SHP77 treated with DMSO at 0.1 percent for 48 hours (cell line): ENCODE measurements at regions not wholly inside any gene's neighbourhood (a gene's known extent, or its start where the extent isn't known, plus 50 kb on each side); places are given as distances from the start of the nearest gene placed in this dataset.

Experiments used
- DNase-seq: peaks from one replicate; lab custom pipeline; 2025; lab: John Stamatoyannopoulos, UW

GRCh38 chr11:122234257-122234656 is 118.2 kb upstream of the BLID start:
- DNase-seq: no peak

GRCh38 chr11:122232985-122233384 is 117.0 kb upstream of the BLID start:
- DNase-seq: no peak

GRCh38 chr11:122230385-122230755 is 114.4 kb upstream of the BLID start:
- no peak for DNase-seq

GRCh38 chr11:122229481-122230384 is 113.7 kb upstream of the BLID start:
- no peak for DNase-seq

- no peak for DNase-seq
Observed at GRCh38 chr11:122229078-122229477, 113.1 kb upstream of the BLID start.

- DNase-seq: no peak
Observed at GRCh38 chr11:122226810-122227379, 110.9 kb upstream of the BLID start.

GRCh38 chr11:122224867-122225266 is 108.9 kb upstream of the BLID start:
- no peak for DNase-seq

GRCh38 chr11:122220321-122220720 is 104.3 kb upstream of the BLID start:
- DNase-seq: no peak

- no peak for DNase-seq
Observed at GRCh38 chr11:122219791-122220190, 103.8 kb upstream of the BLID start.

GRCh38 chr11:122215244-122215992 is 99.4 kb upstream of the BLID start:
- DNase-seq: no peak

- no peak for DNase-seq
Observed at GRCh38 chr11:122214567-122214966, 98.6 kb upstream of the BLID start.

GRCh38 chr11:122214080-122214479 is 98.1 kb upstream of the BLID start:
- no peak for DNase-seq

GRCh38 chr11:122213171-122213570 is 97.2 kb upstream of the BLID start:
- no peak for DNase-seq

- no peak for DNase-seq
Observed at GRCh38 chr11:122210367-122210997, 94.5 kb upstream of the BLID start.

- DNase-seq: no peak
Observed at GRCh38 chr11:122209619-122210366, 93.8 kb upstream of the BLID start.

GRCh38 chr11:122207921-122208764 is 92.1 kb upstream of the BLID start:
- DNase-seq: no peak

GRCh38 chr11:122207505-122207904 is 91.5 kb upstream of the BLID start:
- no peak for DNase-seq

GRCh38 chr11:122205036-122205435 is 89.0 kb upstream of the BLID start:
- DNase-seq: no peak

GRCh38 chr11:122204206-122204605 is 88.2 kb upstream of the BLID start:
- DNase-seq: no peak

- DNase-seq: no peak
Observed at GRCh38 chr11:122202951-122203456, 87.0 kb upstream of the BLID start.
